ENCODE measurements at regions not wholly inside any gene's neighbourhood (a gene's known extent, or its start where the extent isn't known, plus 50 kb on each side); places are given as distances from the start of the nearest gene placed in this dataset.

- TF ChIP-seq, protein P1, sequence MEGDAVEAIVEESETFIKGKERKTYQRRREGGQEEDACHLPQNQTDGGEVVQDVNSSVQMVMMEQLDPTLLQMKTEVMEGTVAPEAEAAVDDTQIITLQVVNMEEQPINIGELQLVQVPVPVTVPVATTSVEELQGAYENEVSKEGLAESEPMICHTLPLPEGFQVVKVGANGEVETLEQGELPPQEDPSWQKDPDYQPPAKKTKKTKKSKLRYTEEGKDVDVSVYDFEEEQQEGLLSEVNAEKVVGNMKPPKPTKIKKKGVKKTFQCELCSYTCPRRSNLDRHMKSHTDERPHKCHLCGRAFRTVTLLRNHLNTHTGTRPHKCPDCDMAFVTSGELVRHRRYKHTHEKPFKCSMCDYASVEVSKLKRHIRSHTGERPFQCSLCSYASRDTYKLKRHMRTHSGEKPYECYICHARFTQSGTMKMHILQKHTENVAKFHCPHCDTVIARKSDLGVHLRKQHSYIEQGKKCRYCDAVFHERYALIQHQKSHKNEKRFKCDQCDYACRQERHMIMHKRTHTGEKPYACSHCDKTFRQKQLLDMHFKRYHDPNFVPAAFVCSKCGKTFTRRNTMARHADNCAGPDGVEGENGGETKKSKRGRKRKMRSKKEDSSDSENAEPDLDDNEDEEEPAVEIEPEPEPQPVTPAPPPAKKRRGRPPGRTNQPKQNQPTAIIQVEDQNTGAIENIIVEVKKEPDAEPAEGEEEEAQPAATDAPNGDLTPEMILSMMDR (IDR thresholded peaks at IDR 0.05): no peak
- TF ChIP-seq POLR2A (IDR thresholded peaks at IDR 0.05): no peak
These were observed 99.9 kb downstream of the CD47 start for GRCh38 chr3:107990926-107991325.

All from uterus (tissue), 2 donors.